Loucy (cell line): ENCODE measurements at regions not wholly inside any gene's neighbourhood (a gene's known extent, or its start where the extent isn't known, plus 50 kb on each side); places are given as distances from the start of the nearest gene placed in this dataset.

Source experiments
- CTCF ChIP-seq: fragments of 200-600 bp; sonication (generic); conservative IDR thresholded peaks from 2 replicates; pipeline ENCODE4 v1.5.1; 2014; ENCODE audit warnings: mild to moderate bottlenecking, antibody characterized with exemption, low read length
- EZH2phosphoT487 ChIP-seq: fragments of 200-600 bp; IDR thresholded peaks from 2 replicates; pipeline ENCODE4 v1.6.1; 2018; ENCODE audit warnings: antibody characterized with exemption, mild to moderate bottlenecking, moderate library complexity, borderline replicate concordance

- TF ChIP-seq CTCF, result no peak
- no peak for TF ChIP-seq EZH2phosphoT487
Observed at GRCh38 chr11:96469776-96470175, 80.0 kb downstream of the JRKL start.
